ENCODE measurements at regions not wholly inside any gene's neighbourhood (a gene's known extent, or its start where the extent isn't known, plus 50 kb on each side); places are given as distances from the start of the nearest gene placed in this dataset.

DNA sequence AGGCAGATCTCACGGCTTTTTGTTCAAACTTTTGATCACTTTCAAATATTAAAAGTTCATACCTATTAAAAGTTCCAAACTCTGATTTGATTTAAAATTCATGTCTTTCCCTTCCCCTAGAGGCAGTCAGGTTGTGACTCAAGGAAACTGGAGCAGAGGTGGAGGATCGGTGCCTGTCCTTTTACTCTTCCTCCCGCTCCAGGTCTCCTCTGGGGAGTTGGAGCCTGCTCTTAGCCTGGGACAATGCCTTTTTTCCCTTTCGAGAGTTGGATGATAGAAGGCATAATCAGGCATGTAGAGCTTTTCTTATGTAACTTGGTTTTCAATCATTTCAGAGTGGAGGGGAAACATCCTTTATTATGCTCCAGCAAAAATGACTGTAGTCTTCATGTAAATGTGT lies 1706.1 kb upstream of the CELF4 start:
- TF ChIP-seq, protein P1, sequence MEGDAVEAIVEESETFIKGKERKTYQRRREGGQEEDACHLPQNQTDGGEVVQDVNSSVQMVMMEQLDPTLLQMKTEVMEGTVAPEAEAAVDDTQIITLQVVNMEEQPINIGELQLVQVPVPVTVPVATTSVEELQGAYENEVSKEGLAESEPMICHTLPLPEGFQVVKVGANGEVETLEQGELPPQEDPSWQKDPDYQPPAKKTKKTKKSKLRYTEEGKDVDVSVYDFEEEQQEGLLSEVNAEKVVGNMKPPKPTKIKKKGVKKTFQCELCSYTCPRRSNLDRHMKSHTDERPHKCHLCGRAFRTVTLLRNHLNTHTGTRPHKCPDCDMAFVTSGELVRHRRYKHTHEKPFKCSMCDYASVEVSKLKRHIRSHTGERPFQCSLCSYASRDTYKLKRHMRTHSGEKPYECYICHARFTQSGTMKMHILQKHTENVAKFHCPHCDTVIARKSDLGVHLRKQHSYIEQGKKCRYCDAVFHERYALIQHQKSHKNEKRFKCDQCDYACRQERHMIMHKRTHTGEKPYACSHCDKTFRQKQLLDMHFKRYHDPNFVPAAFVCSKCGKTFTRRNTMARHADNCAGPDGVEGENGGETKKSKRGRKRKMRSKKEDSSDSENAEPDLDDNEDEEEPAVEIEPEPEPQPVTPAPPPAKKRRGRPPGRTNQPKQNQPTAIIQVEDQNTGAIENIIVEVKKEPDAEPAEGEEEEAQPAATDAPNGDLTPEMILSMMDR (IDR thresholded peaks at IDR 0.05), result no peak
- TF ChIP-seq POLR2A (IDR thresholded peaks at IDR 0.05) (no peak), POLR2AphosphoS5 (IDR thresholded peaks at IDR 0.05) (no peak)
